ENCODE measurements at regions not wholly inside any gene's neighbourhood (a gene's known extent, or its start where the extent isn't known, plus 50 kb on each side); places are given as distances from the start of the nearest gene placed in this dataset.

GRCh38 chr14:85391455-85391854 lies 138.5 kb upstream of the FLRT2 start:
- TF ChIP-seq, protein P1, sequence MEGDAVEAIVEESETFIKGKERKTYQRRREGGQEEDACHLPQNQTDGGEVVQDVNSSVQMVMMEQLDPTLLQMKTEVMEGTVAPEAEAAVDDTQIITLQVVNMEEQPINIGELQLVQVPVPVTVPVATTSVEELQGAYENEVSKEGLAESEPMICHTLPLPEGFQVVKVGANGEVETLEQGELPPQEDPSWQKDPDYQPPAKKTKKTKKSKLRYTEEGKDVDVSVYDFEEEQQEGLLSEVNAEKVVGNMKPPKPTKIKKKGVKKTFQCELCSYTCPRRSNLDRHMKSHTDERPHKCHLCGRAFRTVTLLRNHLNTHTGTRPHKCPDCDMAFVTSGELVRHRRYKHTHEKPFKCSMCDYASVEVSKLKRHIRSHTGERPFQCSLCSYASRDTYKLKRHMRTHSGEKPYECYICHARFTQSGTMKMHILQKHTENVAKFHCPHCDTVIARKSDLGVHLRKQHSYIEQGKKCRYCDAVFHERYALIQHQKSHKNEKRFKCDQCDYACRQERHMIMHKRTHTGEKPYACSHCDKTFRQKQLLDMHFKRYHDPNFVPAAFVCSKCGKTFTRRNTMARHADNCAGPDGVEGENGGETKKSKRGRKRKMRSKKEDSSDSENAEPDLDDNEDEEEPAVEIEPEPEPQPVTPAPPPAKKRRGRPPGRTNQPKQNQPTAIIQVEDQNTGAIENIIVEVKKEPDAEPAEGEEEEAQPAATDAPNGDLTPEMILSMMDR (IDR thresholded peaks at IDR 0.05; ENCODE audit: borderline replicate concordance, extremely low read depth, low read length, poor library complexity, severe bottlenecking) = no peak
- no peak for TF ChIP-seq EZH2 (IDR thresholded peaks at IDR 0.05; ENCODE audit: borderline replicate concordance, low read depth, low read length, severe bottlenecking)

Measured in DND-41 (cell line).